RWPE2 (cell line): ENCODE measurements at regions not wholly inside any gene's neighbourhood (a gene's known extent, or its start where the extent isn't known, plus 50 kb on each side); places are given as distances from the start of the nearest gene placed in this dataset.

Experiments used
- ATAC-seq: fragments of 200-7000 bp; cut with Tn5 transposase; 3 replicates; pipeline ENCODE4 v1.9.1; 2021; ENCODE audit warnings: low read depth
- DNase-seq: peaks from one replicate; pipeline ENCODE4 v3.0.0-alpha.2; 2020; ENCODE audit warnings: low spot score
- H3K27ac ChIP-seq: fragments of 450-650 bp; 2 replicates; pipeline ENCODE4 v1.5.1; 2017; ENCODE audit warnings: mild to moderate bottlenecking; ENCODE audit not compliant: poor library complexity, severe bottlenecking
- H3K27me3 ChIP-seq: fragments of 250-450 bp; sonication (Bioruptor Pico); 2 replicates; pipeline ENCODE4 v1.5.1; 2021; ENCODE audit warnings: mild to moderate bottlenecking, moderate library complexity; ENCODE audit not compliant: insufficient read depth, poor library complexity, severe bottlenecking
- H3K36me3 ChIP-seq: fragments of 250-450 bp; sonication (Bioruptor Pico); 2 replicates; pipeline ENCODE4 v1.5.1; 2020; ENCODE audit warnings: low read depth, mild to moderate bottlenecking, moderate library complexity
- H3K4me1 ChIP-seq: fragments of 250-450 bp; sonication (Bioruptor Pico); 2 replicates; pipeline ENCODE4 v1.5.1; 2021; ENCODE audit warnings: mild to moderate bottlenecking, moderate library complexity; ENCODE audit not compliant: insufficient read depth, poor library complexity, severe bottlenecking
- H3K4me3 ChIP-seq: fragments of 250-450 bp; sonication (Bioruptor Pico); 2 replicates; pipeline ENCODE4 v1.5.1; 2021; ENCODE audit warnings: mild to moderate bottlenecking, moderate library complexity; ENCODE audit not compliant: severe bottlenecking
- H3K9me3 ChIP-seq: fragments of 250-450 bp; sonication (Bioruptor Pico); 2 replicates; pipeline ENCODE4 v1.5.1; 2021; ENCODE audit warnings: mild to moderate bottlenecking, moderate library complexity; ENCODE audit not compliant: severe bottlenecking
- CTCF ChIP-seq: fragments of 450-650 bp; IDR thresholded peaks from one replicate; pipeline ENCODE4 v1.5.1; 2017; ENCODE audit warnings: mild to moderate bottlenecking, moderate library complexity; ENCODE audit not compliant: poor library complexity, severe bottlenecking

- H3K27me3 ChIP-seq: no peaks in the 10 kb centered on the region
- H3K4me1 ChIP-seq: no peaks in the 10 kb centered on the region
- TF ChIP-seq CTCF: no peak
- H3K27ac ChIP-seq: no peak overlapping the region
- H3K4me3 ChIP-seq: no peak overlapping the region
- no peaks in the 10 kb centered on the region for H3K36me3 ChIP-seq
- H3K9me3 ChIP-seq: no peaks in the 10 kb centered on the region
- no peak for DNase-seq
- ATAC-seq: no peak
Observed at GRCh38 chr7:67422601-67423000, 426.0 kb downstream of the TYW1 start.

- H3K27ac ChIP-seq: no peak overlapping the region
- no peaks in the 10 kb centered on the region for H3K4me1 ChIP-seq
- ATAC-seq (no peak), DNase-seq (no peak)
- no peak for TF ChIP-seq CTCF
- H3K36me3 ChIP-seq: no peaks in the 10 kb centered on the region
- no peak overlapping the region for H3K4me3 ChIP-seq
- H3K9me3 ChIP-seq: no peaks in the 10 kb centered on the region
- no peaks in the 10 kb centered on the region for H3K27me3 ChIP-seq
Observed at GRCh38 chr7:67423065-67423464, 426.4 kb downstream of the TYW1 start.

GRCh38 chr7:67426654-67427053 lies 430.0 kb downstream of the TYW1 start:
- Histone ChIP-seq H3K27me3 (no peaks in the 10 kb centered on the region), H3K36me3 (no peaks in the 10 kb centered on the region), H3K4me1 (no peaks in the 10 kb centered on the region), H3K9me3 (no peaks in the 10 kb centered on the region), H3K27ac (no peak overlapping the region), H3K4me3 (no peak overlapping the region)
- no peak for DNase-seq
- ATAC-seq: no peak
- no peak for TF ChIP-seq CTCF

- H3K4me1 ChIP-seq: no peaks in the 10 kb centered on the region
- ATAC-seq (no peak), DNase-seq (no peak)
- no peaks in the 10 kb centered on the region for H3K9me3 ChIP-seq
- no peaks in the 10 kb centered on the region for H3K27me3 ChIP-seq
- no peaks in the 10 kb centered on the region for H3K36me3 ChIP-seq
- no peak for TF ChIP-seq CTCF
- no peak overlapping the region for H3K27ac ChIP-seq
- no peak overlapping the region for H3K4me3 ChIP-seq
Observed at GRCh38 chr7:67429735-67430134, 433.1 kb downstream of the TYW1 start.

GRCh38 chr7:67432536-67433234 lies 436.1 kb downstream of the TYW1 start:
- ATAC-seq: no peak
- DNase-seq: no peak

More at GRCh38 chr7:67432536-67433234, 436.1 kb downstream of the TYW1 start:
- Histone ChIP-seq H3K27ac (no peak overlapping the region), H3K27me3 (no peaks in the 10 kb centered on the region), H3K9me3 (no peaks in the 10 kb centered on the region), H3K4me3 (no peak overlapping the region), H3K4me1 (no peaks in the 10 kb centered on the region), H3K36me3 (no peaks in the 10 kb centered on the region)
- TF ChIP-seq CTCF: no peak
